ENCODE measurements at regions not wholly inside any gene's neighbourhood (a gene's known extent, or its start where the extent isn't known, plus 50 kb on each side); places are given as distances from the start of the nearest gene placed in this dataset.
"Not testable (repeated sequence)": the region's sequence is repeated elsewhere in the genome, so short reads cannot be mapped to it uniquely, and the experiment has no call there.

DNA sequence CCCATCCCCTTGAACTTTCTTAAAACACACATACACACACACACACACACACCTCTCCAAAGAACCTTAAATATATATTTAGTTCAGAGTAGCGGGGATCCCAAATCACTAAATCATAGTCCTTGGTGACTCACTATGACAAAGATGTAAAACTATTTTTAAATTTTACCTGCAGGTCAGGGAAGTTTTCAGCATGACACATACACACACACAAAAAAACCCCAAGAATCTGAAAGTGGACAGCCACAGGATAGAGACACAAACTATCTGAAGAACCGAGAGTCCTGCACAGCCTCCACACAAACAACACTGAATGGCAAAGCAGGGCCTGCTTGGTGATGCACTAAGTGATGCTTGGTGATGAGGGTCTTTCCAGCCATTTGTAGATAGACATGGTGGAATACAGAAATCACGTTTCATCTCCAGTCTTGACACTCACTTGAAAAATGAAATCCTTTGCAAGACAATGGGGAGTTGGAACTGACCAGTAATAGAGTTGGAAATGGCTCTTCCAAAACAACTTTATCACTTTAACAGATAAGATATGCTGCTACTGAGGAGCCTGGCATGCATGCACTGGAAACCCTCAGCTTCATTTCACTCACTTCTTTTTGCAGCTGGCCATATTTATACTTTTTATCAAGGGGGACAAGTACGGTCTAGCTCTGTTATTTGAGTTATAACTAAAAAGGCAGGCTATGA is 307.3 kb downstream of the RAPGEF2 start:
- DNase-seq: no peak

DNA sequence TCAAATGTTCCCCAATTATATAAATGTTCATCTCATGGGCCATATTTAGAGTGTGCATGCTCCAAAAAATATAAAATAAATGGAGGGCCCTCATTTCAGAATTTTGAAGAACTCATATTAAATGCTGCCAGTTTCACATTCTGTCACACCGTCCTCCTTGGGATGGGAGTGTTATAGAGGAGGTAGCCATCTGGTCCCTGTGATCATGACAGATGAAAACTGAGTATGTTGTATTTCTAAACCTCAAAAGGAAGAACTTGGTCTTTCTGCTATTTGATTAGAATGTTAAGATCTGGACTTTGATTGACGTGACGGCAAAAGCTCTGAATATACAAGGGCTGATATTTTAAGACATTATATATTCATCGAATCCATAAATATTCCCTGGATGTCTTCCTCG is 308.0 kb downstream of the RAPGEF2 start:
- no peak for DNase-seq

DNA sequence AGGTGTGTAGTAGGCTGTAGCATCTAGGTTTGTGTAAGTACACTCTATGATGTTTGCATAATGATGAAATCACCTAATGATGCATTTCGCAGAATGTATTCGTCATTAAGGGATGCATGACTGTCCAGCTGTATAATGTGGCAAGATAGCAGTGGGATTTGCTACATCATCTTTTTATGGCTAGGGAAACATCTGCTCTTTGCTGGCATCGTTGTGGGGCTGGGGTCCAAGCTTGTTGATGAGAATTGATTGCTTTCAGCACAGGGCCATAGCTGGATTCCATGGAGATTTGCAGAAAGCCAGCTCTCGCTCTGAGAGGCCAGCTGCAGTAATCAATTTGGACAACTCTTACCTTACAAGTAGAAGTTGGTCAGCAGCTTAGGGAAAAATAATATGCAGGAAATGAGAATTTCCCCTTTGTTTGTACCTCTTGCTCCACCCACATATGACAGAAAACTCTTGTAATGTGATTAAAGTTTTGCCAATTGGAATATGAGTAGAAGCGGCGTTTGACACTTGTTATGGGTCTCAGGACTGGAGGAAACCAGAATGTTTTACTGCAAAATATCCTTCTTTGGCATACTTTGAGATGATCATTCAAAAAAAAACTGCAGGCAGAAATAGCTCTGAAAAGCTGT is 310.5 kb downstream of the RAPGEF2 start:
- no peak for DNase-seq

DNA sequence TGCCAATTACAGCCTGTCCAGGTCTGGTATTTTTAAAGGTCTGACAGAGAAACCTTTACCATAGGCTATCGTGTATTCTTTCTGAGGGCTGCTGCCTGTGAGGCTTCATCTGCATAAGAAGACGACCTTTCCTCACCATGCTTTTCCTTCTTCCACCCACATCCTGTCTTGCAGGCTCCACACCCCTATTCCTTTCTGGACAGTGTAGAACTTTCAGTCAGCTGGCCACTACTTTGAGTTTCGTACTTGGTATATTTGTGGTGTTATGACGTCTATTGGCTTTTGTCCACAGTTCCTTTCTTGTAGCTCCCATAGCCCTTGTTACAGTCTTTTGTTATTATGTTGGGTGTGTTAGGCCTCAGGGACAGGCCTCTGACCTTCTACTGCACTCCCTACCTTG is 311.4 kb downstream of the RAPGEF2 start:
- DNase-seq: no peak

DNA sequence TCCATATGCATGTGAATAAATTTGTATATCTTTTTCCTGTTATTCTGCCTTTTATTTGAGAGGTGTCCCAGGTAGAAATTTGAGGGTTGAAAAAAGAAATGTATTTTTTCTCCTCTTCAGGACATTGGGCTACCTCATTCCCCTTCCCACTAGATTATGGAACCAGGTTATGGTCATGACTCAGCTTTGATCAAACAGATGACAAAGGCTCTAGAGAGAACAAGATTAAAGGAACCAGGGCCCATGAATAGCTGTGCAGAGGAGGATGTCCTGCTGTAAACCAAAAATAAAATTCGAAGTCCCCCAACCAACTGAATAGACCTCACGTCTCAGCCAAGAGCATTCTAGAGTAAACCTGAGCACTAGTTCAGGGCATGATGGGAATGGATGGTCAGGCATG is 313.2 kb downstream of the RAPGEF2 start:
- DNase-seq: no peak

DNA sequence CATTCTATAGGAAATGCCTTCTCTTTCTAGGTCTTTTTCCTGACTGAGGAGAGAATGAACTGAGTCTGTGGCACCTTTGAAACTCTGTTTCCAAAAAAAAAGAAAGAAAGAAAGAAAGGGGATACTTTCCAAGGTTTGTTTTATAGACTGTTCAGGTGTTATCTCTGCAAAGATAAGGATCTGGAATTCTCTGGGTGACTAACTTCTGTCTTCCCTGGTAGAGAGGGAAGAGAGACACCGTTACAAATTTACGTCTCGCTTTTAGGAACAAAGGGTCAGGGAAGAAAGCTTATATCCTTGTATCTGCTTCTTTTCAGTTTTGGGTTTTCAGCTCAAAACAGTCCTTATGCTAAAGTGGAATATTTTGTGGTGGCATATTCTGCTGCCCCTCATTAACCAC is 314.1 kb downstream of the RAPGEF2 start:
- no peak for DNase-seq

DNA sequence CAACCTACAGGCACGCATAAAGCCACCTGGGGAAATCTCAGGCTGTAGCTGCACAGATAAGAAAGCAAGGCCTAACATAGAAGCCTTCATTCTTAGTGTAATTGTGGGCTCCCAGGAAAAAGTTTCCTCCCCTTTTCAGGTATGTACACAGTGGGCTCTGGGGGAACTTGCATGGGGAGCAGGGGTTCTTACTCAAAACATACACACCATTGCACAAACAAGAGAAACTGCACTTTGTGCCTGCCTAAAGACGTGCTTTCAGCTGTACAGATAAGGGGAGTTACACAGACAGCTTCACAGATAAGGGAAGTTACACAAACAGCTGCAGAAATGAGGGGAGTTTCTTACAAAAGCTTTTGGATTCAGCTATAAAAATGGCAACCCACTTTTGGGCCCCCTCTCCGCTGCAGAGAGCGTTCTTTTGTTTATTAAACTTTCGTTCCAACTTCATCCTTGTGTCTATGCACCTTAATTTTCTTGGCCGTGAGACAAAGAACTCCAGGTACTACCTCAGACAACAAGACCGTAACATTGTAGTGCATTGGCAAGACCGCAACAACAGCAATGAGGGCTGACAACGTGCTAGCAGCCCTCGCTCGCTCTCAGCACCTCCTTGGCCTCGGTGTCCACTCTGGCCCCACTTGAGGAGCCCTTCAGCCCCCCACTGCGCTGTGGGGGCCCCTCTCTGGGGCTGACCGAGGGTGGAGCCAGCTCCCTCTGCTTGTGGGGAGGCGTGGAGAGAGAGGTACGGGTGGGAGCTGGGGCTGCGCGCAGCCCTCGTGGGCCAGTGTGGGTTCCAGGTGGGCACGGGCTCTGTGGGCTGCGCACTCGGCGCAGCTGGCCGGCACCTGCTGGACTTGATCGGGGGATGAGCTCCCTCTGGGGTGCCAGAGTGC is 317.5 kb downstream of the RAPGEF2 start:
- no peak for DNase-seq

DNA sequence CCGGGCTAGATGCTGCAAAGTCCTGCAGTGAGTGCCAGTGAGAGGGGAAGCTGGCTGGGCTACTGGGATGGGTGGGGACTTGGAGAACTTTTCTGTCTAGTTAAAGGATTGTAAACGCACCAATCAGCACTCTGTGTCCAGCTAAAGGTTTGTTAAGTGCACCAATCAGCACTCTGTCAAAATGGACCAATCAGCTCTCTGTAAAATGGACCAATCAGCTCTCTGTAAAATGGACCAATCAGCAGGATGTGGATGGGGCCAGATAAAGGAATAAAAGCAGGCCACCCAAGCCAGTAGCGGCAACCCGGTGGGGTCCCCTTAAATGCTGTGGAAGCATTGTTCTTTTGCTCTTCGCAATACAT is 318.2 kb downstream of the RAPGEF2 start:
- DNase-seq: not testable (repeated sequence)

DNA sequence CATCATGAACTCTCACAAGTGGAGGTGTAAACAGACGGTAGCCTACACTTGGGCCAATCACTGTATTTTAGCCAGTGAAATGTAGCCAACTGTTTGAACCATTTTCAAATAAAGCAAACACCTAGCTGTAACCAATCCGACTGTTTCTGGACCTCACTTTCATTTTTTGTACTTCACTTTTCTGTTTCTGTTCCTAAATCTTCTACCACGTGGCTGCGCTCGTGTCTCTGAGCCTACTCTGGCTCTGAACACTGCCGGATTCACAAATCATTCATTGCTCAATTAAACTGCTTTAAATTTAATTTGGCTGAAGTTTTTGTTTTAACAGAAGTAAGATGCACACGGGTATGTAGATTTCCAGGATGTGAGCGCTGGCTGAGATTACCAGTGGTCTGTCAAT is 319.1 kb downstream of the RAPGEF2 start:
- no peak for DNase-seq

DNA sequence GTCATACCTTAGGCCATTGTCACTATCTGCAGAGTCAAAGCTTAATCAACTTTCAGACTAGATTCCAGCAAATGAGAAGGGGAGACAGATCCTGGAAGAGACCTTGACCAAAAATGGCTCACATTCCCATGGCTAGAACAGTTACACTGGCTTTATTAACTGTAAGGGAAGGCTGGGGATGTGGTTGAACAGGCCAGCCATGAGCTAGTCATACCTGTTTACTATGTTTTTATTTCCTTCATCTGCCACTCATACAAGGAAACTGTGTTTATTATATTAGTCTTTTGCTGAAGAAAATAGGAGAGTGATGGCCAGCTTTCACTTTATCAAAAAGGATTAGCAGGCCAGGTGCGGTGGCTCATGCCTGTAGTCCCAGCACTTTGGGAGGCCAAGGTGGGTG is 319.7 kb downstream of the RAPGEF2 start:
- no peak for DNase-seq

DNA sequence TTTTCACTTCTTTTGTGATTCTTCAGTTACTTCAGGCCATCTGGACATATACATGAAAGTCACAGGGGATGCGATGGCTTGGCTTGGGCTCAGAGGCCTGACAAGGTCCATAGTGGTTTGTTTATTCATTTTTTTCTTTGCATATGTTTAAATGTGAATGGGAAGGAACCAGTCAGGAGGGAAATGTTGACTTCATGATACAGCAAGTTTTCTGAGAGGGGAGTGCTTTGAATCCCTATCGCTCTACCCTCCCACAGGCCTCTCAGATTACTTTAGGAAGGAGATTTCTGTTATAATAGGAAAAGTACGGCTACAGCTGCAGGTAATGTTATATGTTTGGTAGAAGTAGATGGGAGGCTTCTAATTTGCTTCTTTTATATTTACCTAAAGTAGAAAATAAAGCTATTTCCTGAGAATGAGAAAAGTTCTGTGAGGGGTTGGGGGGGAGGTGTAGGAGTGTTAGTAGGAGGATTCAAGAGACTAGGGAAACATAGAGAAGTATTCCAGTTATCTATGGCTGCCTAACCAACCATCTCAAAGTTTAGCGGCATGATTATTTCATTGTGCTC is 322.9 kb downstream of the RAPGEF2 start:
- no peak for DNase-seq

DNA sequence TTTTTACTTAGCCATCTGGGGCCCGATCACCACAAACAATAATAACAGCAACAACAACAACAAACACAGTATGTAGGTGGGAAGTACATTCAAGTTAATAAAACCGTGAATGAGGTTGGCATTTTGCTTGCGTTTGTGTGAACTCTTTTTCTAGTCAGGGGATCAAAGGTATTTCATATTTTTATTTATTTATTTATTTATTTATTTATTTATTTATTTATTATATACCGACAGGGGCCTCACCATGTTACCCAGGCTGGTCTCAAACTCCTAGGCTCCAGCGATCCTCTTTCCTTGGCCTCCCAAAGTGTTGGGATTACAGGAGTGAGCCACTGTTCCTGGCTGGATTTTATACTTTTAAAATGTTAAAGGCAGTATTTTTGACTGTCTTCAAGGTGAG is 325.4 kb downstream of the RAPGEF2 start:
- DNase-seq: no peak

DNA sequence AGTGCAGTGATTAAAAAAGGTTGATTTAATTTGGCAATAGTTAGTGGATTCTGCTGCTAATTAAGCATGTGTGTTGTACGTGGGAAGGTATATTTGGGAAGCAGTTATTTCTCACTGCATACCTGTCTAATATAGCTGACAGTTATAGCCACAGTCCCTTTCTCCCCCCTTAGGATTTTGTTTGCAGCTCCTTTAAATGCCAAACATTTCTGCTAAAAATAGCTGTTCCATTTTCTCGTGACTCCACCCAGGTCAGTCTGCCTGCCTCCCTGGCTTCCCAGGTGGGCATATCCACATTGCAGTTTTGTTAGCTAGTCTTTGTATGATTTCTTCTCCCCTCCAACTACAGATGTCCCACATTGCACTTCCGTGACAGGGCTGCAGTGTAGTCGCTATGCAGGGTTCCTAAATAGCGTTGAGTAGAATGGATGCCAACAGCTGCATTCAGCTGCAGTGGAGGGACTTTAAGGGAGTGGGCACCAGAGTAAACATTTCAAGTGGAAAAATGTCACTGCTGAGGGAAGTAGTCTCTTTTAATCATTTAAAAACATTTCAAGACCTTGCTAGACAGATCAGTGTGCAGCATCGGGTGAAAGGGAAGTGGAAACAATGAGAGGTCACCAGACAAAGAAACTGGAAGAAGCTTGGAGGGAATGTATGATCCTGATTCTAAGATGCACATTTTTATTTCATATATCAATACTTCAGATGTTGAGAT is 326.3 kb downstream of the RAPGEF2 start:
- DNase-seq: no peak

DNA sequence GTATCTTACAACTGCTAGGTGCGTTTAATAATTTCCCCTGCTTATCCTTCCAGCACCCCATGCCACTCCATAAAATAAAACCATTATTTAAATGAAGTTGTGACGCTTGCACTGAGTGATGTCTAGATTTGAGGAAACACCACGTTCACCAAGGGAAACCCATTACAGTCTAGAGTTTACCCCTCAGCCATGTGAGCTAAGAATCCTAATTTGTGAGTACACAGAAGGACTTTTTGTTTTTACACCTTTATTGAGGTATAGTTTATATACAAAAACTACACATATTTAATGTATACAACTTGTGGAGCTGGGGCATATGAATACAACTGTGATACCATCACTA is 326.8 kb downstream of the RAPGEF2 start:
- no peak for DNase-seq

DNA sequence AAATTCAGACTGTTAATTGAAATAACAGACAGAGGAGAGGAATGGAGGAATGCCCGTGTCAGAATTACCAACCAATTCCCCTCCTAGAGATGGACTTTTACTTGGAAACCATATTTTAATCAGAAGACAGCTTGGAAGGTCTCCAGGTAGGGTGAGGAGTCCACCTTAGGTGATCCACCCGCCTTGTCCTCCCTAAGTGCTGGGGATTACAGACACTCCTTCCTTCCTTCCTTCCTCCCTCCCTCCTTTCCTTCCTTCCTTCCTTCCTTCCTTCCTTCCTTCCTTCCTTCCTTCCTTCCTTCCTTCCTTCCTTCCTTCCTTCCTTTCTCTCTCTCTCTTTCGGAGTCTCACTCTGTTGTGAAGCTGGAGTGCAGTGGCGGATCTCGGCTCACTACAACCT is 328.0 kb downstream of the RAPGEF2 start:
- DNase-seq: no peak

DNA sequence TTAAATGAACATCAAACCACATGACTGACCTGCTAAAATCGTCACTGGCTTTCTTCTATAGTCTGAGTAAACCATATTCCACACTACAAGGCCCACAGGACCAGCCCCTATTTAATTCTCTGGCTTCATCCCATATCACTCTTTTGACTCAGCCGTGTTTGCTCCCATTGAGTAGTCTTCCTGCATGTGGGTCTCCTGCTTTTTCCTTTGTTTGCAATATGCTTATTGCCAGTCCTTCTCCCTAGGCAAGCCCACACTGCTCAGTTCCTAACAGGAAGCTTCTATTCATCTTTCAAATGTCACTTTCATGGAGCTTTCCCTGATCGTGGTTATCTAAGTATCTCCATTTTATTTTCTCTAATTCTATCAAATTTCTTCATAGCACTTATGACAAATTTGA is 329.6 kb downstream of the RAPGEF2 start:
- DNase-seq: no peak

DNA sequence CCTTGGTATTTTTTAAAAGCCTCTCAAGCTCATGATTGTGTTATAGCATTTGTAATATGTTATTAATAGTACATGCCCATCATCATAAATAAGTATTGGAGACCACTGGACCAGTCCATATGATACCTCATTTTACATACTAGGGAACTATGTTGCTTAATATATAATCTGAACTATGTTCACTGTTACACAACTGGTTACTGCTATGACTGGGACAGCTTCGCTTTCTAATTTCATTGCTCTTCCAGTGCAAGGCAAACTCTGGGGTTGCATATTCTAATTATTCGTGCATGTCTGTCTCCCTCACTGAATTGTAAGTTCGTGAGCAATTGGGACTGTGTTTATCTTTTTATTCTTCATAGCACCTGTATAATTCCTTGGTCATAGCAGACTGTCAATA is 330.5 kb downstream of the RAPGEF2 start:
- no peak for DNase-seq

DNA sequence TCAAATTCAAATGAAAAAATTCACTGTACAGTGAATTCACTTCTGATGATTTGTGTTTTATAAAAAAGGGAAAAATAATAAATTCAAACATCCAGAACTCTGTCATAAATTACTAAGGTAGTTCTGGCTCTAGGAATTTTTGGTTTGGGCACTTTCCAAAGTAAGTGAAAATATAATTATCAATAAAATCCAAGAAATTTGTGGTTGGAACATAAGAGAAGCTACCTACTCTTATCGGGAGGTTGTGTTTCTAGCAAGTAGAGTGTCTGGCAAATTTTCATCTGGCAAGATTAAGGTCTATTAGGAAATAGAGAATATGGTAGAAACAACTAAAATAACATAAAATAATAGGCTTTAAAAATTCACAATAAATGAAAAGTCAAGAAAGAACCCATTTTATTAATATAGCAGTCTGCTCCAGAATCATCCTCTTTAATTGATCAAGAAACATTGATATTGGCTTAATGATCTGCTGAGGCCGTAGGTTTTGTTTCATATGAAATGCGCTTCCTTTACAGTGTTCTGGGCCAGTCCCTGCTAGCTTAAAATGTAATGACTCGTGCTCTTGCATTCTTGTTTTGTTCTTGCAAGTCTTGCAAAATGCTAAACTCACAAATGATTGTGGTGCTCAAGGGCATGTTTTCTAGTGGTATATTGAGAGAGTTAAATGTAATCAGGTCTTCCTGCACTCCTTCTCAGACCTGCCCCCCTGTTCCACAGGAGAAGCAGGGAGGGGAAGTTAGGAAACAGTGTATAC is 331.4 kb downstream of the RAPGEF2 start:
- no peak for DNase-seq

DNA sequence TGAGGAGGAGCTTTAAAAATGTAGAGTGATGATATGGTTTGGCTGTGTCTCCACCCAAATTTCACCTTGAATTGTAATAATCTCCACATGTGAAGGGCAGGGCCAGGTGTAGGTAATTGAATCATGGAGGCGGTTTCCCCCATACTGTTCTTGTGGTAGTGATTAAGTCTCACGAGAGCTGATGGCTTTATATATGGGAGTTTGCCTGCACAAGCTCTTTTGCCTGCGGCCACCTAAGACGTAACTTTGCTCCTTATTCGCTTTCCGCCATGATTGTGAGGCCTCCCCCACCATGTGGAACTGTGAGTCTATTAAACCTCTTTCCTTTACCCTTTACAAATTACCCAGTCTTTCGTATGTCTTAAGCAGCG is 332.0 kb downstream of the RAPGEF2 start:
- no peak for DNase-seq

DNA sequence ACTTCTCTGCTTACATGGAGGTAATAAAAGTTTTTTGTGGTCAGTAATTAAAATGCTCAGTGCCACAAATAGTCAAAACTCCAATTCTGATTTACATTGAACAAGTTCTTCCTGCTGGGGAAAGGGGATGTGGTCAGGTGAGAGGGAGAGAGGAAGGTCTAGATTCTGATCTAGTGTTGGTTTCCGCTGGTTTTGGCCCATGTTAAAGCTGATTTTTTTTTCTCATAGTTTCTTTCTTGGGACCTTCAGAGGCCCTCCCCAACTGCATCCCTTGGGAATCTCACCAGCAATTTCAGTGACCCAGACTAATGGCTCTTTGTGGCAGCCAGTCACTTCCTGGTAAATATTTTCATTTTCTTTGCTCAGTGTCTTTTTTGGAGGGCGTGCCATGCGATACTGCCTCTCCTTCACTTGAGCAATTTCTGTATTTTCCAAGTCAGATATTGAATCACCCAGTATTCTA is 332.7 kb downstream of the RAPGEF2 start:
- no peak for DNase-seq

DNA sequence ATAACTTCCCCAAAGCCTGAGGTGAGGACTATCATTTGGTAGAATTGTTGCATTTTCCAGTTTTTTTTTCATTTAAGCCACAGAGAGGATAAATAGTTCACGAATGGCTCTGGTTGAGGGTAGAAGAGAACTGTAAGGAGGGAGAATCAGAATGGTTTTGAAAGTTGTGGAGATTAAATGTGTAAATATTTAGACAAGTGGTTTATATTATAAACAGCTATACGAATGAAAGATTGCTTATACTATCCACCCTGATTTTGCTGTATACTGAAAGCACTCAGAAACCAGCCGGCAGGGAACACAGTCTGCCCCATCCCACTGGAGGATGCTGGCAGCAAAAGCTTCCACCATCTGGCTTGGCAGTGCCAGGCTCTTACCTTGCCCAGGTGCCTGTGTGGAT is 341.1 kb downstream of the RAPGEF2 start:
- DNase-seq: no peak

DNA sequence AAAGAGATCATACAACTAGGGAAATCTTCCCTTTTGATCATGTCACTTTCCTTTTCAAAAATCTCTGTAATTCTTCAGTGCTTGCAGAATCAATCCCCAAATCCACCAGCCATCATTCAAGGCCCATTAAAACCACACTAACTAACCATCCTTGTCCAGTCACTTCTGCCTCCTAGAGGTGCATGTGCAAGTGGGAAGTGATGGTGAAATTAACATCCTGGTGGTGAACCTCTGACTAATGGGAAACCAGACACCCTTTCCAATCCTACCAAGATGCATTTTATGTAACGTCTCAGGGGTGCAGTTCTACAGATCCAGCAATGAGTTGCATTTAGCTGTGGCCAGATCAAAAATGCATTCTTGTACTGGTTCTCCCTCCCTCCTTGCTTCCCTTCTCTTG is 341.8 kb downstream of the RAPGEF2 start:
- no peak for DNase-seq

All from NCI-H345 (cell line).